HCT116 (cell line): ENCODE measurements at regions not wholly inside any gene's neighbourhood (a gene's known extent, or its start where the extent isn't known, plus 50 kb on each side); places are given as distances from the start of the nearest gene placed in this dataset.

ENCODE experiments used
- EZH2phosphoT487 ChIP-seq: fragments of 200-600 bp; IDR thresholded peaks from 2 replicates; pipeline ENCODE4 v1.6.1; 2018; ENCODE audit warnings: antibody characterized with exemption, borderline replicate concordance
- JUND ChIP-seq: IDR thresholded peaks from 2 replicates; pipeline ENCODE4 v1.6.1; 2012
- POLR2A ChIP-seq: IDR thresholded peaks from 2 replicates; pipeline ENCODE4 v1.7.0; 2011; ENCODE audit warnings: borderline replicate concordance; ENCODE audit not compliant: insufficient read depth, insufficient read length; ENCODE audit errors: extremely low read depth
- SIN3A ChIP-seq: IDR thresholded peaks from 2 replicates; pipeline ENCODE4 v1.6.1; 2012; ENCODE audit warnings: low read depth
- TF ChIP-seq, protein P1 (sequence below), 3 experiments: fragments of 200-600 bp in 1 of 3; sonication (generic) in 1 of 3; IDR thresholded peaks in 2 of 3; conservative IDR thresholded peaks in 1 of 3; 2 replicates each; pipeline ENCODE4 v1.5.1; 2012 to 2017; ENCODE audit warnings: low read depth in 2 of 3, low read length in 2 of 3, antibody characterized with exemption in 1 of 3, borderline replicate concordance in 1 of 3, control low read depth in 1 of 3, mild to moderate bottlenecking in 1 of 3, mixed read lengths in 1 of 3, mixed run types in 1 of 3, moderate library complexity in 1 of 3; ENCODE audit not compliant: insufficient read depth in 1 of 3

GRCh38 chr2:33660416-33661123, 61.5 kb upstream of the FAM98A start:
- TF ChIP-seq JUND: no peak
- no peak for TF ChIP-seq SIN3A
- no peak for TF ChIP-seq EZH2phosphoT487
- TF ChIP-seq POLR2A: no peak
- TF ChIP-seq, protein P1, sequence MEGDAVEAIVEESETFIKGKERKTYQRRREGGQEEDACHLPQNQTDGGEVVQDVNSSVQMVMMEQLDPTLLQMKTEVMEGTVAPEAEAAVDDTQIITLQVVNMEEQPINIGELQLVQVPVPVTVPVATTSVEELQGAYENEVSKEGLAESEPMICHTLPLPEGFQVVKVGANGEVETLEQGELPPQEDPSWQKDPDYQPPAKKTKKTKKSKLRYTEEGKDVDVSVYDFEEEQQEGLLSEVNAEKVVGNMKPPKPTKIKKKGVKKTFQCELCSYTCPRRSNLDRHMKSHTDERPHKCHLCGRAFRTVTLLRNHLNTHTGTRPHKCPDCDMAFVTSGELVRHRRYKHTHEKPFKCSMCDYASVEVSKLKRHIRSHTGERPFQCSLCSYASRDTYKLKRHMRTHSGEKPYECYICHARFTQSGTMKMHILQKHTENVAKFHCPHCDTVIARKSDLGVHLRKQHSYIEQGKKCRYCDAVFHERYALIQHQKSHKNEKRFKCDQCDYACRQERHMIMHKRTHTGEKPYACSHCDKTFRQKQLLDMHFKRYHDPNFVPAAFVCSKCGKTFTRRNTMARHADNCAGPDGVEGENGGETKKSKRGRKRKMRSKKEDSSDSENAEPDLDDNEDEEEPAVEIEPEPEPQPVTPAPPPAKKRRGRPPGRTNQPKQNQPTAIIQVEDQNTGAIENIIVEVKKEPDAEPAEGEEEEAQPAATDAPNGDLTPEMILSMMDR (IDR thresholded peaks at IDR 0.05 in 2 of 3, conservative IDR thresholded peaks at IDR 0.05 in 1 of 3; ENCODE audit: borderline replicate concordance in 1 of 3, insufficient read depth in 1 of 3, low read depth in 2 of 3, low read length in 2 of 3): no peak
